ENCODE measurements at regions not wholly inside any gene's neighbourhood (a gene's known extent, or its start where the extent isn't known, plus 50 kb on each side); places are given as distances from the start of the nearest gene placed in this dataset.
"Not testable (repeated sequence)": the region's sequence is repeated elsewhere in the genome, so short reads cannot be mapped to it uniquely, and the experiment has no call there.

DNA sequence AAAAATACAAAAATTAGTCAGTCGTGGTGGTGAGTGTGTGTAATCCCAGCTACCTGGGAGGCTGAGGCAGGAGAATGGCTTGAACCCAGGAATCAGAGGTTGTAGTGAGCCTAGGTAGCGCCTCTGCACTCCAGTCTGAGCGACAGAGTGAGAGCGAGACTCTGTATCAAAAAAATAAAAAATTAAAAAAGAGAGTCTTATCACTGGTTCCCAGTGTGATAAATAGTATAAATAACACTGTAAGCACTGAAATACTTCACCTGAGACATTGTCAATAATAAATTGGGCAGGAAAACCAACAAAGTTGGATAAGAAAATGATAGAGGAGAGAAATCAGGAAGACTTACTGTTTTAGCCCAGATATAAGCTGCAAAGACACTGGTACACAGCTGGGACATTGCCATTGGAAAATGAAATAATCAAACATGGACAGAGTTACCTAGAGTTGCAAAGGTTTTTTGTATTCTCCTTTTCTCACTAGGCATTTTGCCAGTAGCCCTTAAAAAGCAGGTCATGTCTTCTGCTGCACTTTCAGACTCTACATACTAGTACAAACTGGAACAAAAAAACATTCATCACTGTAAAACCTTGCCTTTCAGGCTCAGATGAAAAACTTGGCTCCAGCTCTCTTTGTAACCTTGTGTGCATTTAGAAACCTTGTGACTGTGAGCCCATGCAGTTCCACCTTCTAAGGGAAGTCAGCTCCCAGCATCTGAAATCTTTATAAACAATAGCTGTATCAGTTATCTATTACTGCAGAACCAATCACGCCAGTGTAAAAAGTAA, 55.0 kb upstream of the PPP1R2C start:
- H3K4me3 Mint-ChIP-seq (ENCODE audit: unreplicated experiment), result no peak overlapping the region
- H3K9me3 Mint-ChIP-seq (ENCODE audit: low read depth), result peaks cover 11% of the 10 kb centered on the region
- no peaks in the 10 kb centered on the region for H3K27me3 Mint-ChIP-seq (ENCODE audit: low read depth)
- H3K4me1 Mint-ChIP-seq (ENCODE audit: low read depth), result no peaks in the 10 kb centered on the region
- H3K27ac Mint-ChIP-seq (ENCODE audit: unreplicated experiment), result no peak overlapping the region
- TF ChIP-seq CTCF (IDR thresholded peaks at IDR 0.05), result no peak
- DNase-seq (ENCODE audit: low spot score), result no peak
- H3K36me3 Mint-ChIP-seq (ENCODE audit: low read depth), result no peaks in the 10 kb centered on the region

DNA sequence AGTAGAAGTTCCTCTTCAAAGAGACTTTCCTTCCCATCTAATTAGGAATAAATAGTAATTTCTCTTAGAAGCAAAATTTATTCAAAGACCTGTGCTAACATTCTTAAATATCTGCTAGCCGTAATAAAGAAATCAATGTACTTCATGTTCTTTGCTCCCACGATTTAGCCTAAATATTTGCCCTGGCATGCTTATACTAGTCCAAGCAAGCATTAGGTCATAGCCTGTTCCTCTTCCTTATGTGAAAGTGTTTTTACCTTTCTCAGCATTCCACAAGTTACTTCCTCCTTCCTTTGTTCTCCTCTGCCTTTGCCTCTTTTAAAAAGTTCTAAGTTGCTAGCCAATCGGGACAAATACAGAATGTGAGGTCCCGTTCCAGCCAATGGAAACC, 55.6 kb upstream of the PPP1R2C start:
- DNase-seq (ENCODE audit: low spot score); H3K27me3 Mint-ChIP-seq (ENCODE audit: low read depth); H3K27ac Mint-ChIP-seq (ENCODE audit: unreplicated experiment); H3K4me3 Mint-ChIP-seq (ENCODE audit: unreplicated experiment); H3K36me3 Mint-ChIP-seq (ENCODE audit: low read depth); H3K4me1 Mint-ChIP-seq (ENCODE audit: low read depth): not testable (repeated sequence)
- peaks cover 10% of the 10 kb centered on the region for H3K9me3 Mint-ChIP-seq (ENCODE audit: low read depth)

GRCh38 chrX:42837101-42837726, 59.3 kb upstream of the PPP1R2C start:
- no peaks in the 10 kb centered on the region for H3K4me1 Mint-ChIP-seq (ENCODE audit: low read depth)
- TF ChIP-seq CTCF (IDR thresholded peaks at IDR 0.05), result no peak
- H3K36me3 Mint-ChIP-seq (ENCODE audit: low read depth), result no peaks in the 10 kb centered on the region
- H3K4me3 Mint-ChIP-seq (ENCODE audit: unreplicated experiment), result no peak overlapping the region
- DNase-seq (ENCODE audit: low spot score), result no peak
- peaks cover 5% of the 10 kb centered on the region for H3K9me3 Mint-ChIP-seq (ENCODE audit: low read depth)
- no peaks in the 10 kb centered on the region for H3K27me3 Mint-ChIP-seq (ENCODE audit: low read depth)
- no peak overlapping the region for H3K27ac Mint-ChIP-seq (ENCODE audit: unreplicated experiment)

DNA sequence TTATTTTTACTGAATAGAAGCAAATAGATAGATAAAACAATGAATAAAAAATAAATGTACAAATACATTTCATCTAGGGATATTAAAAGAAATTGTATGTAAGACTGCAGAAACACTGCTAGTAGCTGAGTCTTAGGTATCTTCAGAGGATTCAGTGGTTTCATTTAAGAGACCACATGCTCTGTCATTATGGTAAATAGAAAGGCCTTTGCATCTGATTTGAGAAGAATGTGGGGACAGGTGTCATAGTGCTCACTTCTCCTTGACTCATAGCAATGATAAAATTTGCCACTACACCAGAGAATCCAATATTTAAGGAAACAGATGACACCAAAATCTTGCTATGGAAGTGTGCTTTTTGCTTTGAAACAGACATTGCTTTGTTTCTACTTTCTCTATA, 59.8 kb upstream of the PPP1R2C start:
- H3K4me1 Mint-ChIP-seq (ENCODE audit: low read depth), result no peaks in the 10 kb centered on the region
- H3K27ac Mint-ChIP-seq (ENCODE audit: unreplicated experiment), result no peak overlapping the region

GRCh38 chrX:42839632-42840031, 61.7 kb upstream of the PPP1R2C start:
- no peaks in the 10 kb centered on the region for H3K4me1 Mint-ChIP-seq (ENCODE audit: low read depth)
- no peak overlapping the region for H3K4me3 Mint-ChIP-seq (ENCODE audit: unreplicated experiment)
- no peak for DNase-seq (ENCODE audit: low spot score)
- no peaks in the 10 kb centered on the region for H3K36me3 Mint-ChIP-seq (ENCODE audit: low read depth)
- no peak for TF ChIP-seq CTCF (IDR thresholded peaks at IDR 0.05)
- no peak overlapping the region for H3K27ac Mint-ChIP-seq (ENCODE audit: unreplicated experiment)
- H3K9me3 Mint-ChIP-seq (ENCODE audit: low read depth), result peaks cover 6% of the 10 kb centered on the region
- H3K27me3 Mint-ChIP-seq (ENCODE audit: low read depth), result no peaks in the 10 kb centered on the region

More for the DNA sequence above, 59.8 kb upstream of the PPP1R2C start:
- Mint-ChIP-seq H3K27me3 (ENCODE audit: low read depth) (no peaks in the 10 kb centered on the region), H3K9me3 (ENCODE audit: low read depth) (peaks cover 5% of the 10 kb centered on the region), H3K36me3 (ENCODE audit: low read depth) (no peaks in the 10 kb centered on the region), H3K4me3 (ENCODE audit: unreplicated experiment) (no peak overlapping the region)
- no peak for DNase-seq (ENCODE audit: low spot score)
- no peak for TF ChIP-seq CTCF (IDR thresholded peaks at IDR 0.05)

Measured in chondrocyte (in vitro differentiated cells).